22Rv1 (cell line): ENCODE measurements at regions not wholly inside any gene's neighbourhood (a gene's known extent, or its start where the extent isn't known, plus 50 kb on each side); places are given as distances from the start of the nearest gene placed in this dataset.

Experiments used
- CTCF ChIP-seq: fragments of 450-650 bp; IDR thresholded peaks from 2 replicates; pipeline ENCODE4 v1.5.1; 2017; ENCODE audit warnings: mild to moderate bottlenecking
- ZFX ChIP-seq: fragments of 450-650 bp; IDR thresholded peaks from 2 replicates; pipeline ENCODE4 v1.6.1; 2017; ENCODE audit warnings: antibody characterized with exemption, borderline replicate concordance

GRCh38 chr11:109193880-109194279 lies 228.1 kb upstream of the C11orf87 start:
- TF ChIP-seq CTCF: no peak
- TF ChIP-seq ZFX: no peak
